NCI-H1694 treated with DMSO at 0.1 percent for 48 hours (cell line): ENCODE measurements at regions not wholly inside any gene's neighbourhood (a gene's known extent, or its start where the extent isn't known, plus 50 kb on each side); places are given as distances from the start of the nearest gene placed in this dataset.

Experiments used
- DNase-seq: peaks from one replicate; lab custom pipeline; 2025; lab: John Stamatoyannopoulos, UW

GRCh38 chr3:72344236-72344635 lies 504.0 kb downstream of the SHQ1 start:
- DNase-seq = no peak

GRCh38 chr3:72343078-72343477 lies 505.2 kb downstream of the SHQ1 start:
- no peak for DNase-seq

GRCh38 chr3:72342450-72342849 lies 505.8 kb downstream of the SHQ1 start:
- no peak for DNase-seq

GRCh38 chr3:72341920-72342319 lies 506.3 kb downstream of the SHQ1 start:
- DNase-seq = no peak

- no peak for DNase-seq
Observed at GRCh38 chr3:72341380-72341770, 506.9 kb downstream of the SHQ1 start.

GRCh38 chr3:72340476-72341379 lies 507.5 kb downstream of the SHQ1 start:
- DNase-seq = no peak

- DNase-seq = no peak
Observed at GRCh38 chr3:72340056-72340455, 508.2 kb downstream of the SHQ1 start.

GRCh38 chr3:72339670-72340030 lies 508.6 kb downstream of the SHQ1 start:
- no peak for DNase-seq

- DNase-seq = no peak
Observed at GRCh38 chr3:72338942-72339669, 509.1 kb downstream of the SHQ1 start.

- no peak for DNase-seq
Observed at GRCh38 chr3:72338082-72338941, 509.9 kb downstream of the SHQ1 start.

- no peak for DNase-seq
Observed at GRCh38 chr3:72337480-72337855, 510.8 kb downstream of the SHQ1 start.

GRCh38 chr3:72336821-72337479 lies 511.3 kb downstream of the SHQ1 start:
- DNase-seq = no peak

- no peak for DNase-seq
Observed at GRCh38 chr3:72336114-72336651, 512.1 kb downstream of the SHQ1 start.

- no peak for DNase-seq
Observed at GRCh38 chr3:72335458-72336095, 512.7 kb downstream of the SHQ1 start.

- no peak for DNase-seq
Observed at GRCh38 chr3:72334681-72335457, 513.4 kb downstream of the SHQ1 start.

GRCh38 chr3:72332689-72333088 lies 515.6 kb downstream of the SHQ1 start:
- DNase-seq = no peak

GRCh38 chr3:72332036-72332435 lies 516.2 kb downstream of the SHQ1 start:
- no peak for DNase-seq

- no peak for DNase-seq
Observed at GRCh38 chr3:72331076-72331475, 517.2 kb downstream of the SHQ1 start.

- no peak for DNase-seq
Observed at GRCh38 chr3:72329354-72329753, 518.9 kb downstream of the SHQ1 start.

GRCh38 chr3:72328755-72329277 lies 519.4 kb downstream of the SHQ1 start:
- no peak for DNase-seq
